ENCODE measurements at regions not wholly inside any gene's neighbourhood (a gene's known extent, or its start where the extent isn't known, plus 50 kb on each side); places are given as distances from the start of the nearest gene placed in this dataset.

GRCh38 chr15:38992930-38993329 lies 428.3 kb upstream of the RASGRP1 start:
- H3K36me3 ChIP-seq: no peaks in the 10 kb centered on the region
- H3K9me3 ChIP-seq: no peaks in the 10 kb centered on the region
- no peak for TF ChIP-seq CTCF (IDR thresholded peaks at IDR 0.05)
- H3K27me3 ChIP-seq: no peaks in the 10 kb centered on the region
- no peak overlapping the region for H3K4me3 ChIP-seq
- peaks cover 0 to 43% (median 20%) of the 10 kb centered on the region in 9 donors for H3K4me1 ChIP-seq
- DNase-seq (no peak), ATAC-seq (peak in 2 of 8 donors; percentile 6 to 26)
- H3K27ac ChIP-seq: peak overlapping the region in 8 of 10 donors; percentile 21 to 63 (median 40)
- 47 to 65% methylated on average over 2 of the region's 2 CpGs for WGBS, 2 donors
- intact Hi-C loops (cut with DNase I): loop anchor here in 5 of 10 donors (5.0 to 10.0 kb wide), 2 partner anchors 176 to 178 kb away; no protein-coding TSS in a partner anchor

GRCh38 chr15:38994310-38994709 lies 429.7 kb upstream of the RASGRP1 start:
- no peaks in the 10 kb centered on the region for H3K9me3 ChIP-seq
- no peaks in the 10 kb centered on the region for H3K36me3 ChIP-seq
- ATAC-seq (no peak), DNase-seq (no peak)
- 83 to 85% methylated on average over 2 of the region's 2 CpGs for WGBS, 2 donors
- no peak overlapping the region for H3K27ac ChIP-seq
- H3K4me3 ChIP-seq: no peak overlapping the region
- H3K4me1 ChIP-seq: peaks cover 0 to 43% (median 20%) of the 10 kb centered on the region in 9 donors
- no peaks in the 10 kb centered on the region for H3K27me3 ChIP-seq
- intact Hi-C loops (cut with DNase I): loop anchor here in 5 of 10 donors (5.0 to 10.0 kb wide), 2 partner anchors 177 to 180 kb away; no protein-coding TSS in a partner anchor
- no peak for TF ChIP-seq CTCF (IDR thresholded peaks at IDR 0.05)

GRCh38 chr15:38996111-38996631 lies 431.6 kb upstream of the RASGRP1 start:
- H3K27me3 ChIP-seq: no peaks in the 10 kb centered on the region
- H3K4me3 ChIP-seq: no peak overlapping the region
- ATAC-seq: peak in 2 of 8 donors; percentile 36 to 38
- H3K4me1 ChIP-seq: peaks cover 0 to 41% (median 20%) of the 10 kb centered on the region in 9 donors
- DNase-seq: no peak
- WGBS, 2 donors: 40 to 55% methylated on average over 3 of the region's 3 CpGs
- H3K36me3 ChIP-seq: no peaks in the 10 kb centered on the region
- intact Hi-C loops (cut with DNase I): loop anchor here in 2 of 10 donors (5.0 to 10.0 kb wide), 2 partner anchors 49 to 181 kb away; no protein-coding TSS in a partner anchor
- no peak for TF ChIP-seq CTCF (IDR thresholded peaks at IDR 0.05)
- H3K9me3 ChIP-seq: no peaks in the 10 kb centered on the region
- H3K27ac ChIP-seq: peak overlapping the region in 5 of 10 donors; percentile 1 to 77 (median 23)

- Histone ChIP-seq H3K9me3 (peaks cover 0 to 4% (median 0%) of the 10 kb centered on the region in 11 donors), H3K27ac (no peak overlapping the region), H3K4me1 (peaks cover 0 to 24% (median 16%) of the 10 kb centered on the region in 9 donors), H3K36me3 (no peaks in the 10 kb centered on the region), H3K27me3 (no peaks in the 10 kb centered on the region), H3K4me3 (no peak overlapping the region)
- ATAC-seq (no peak), DNase-seq (no peak)
- intact Hi-C loops (cut with DNase I): loop anchor here in 2 of 10 donors (5.0 to 10.0 kb wide), 2 partner anchors 51 to 183 kb away; no protein-coding TSS in a partner anchor
- TF ChIP-seq CTCF (IDR thresholded peaks at IDR 0.05): no peak
- 85 to 89% methylated on average over 1 of the region's 1 CpG for WGBS, 2 donors
Observed at GRCh38 chr15:38997841-38998240, 433.2 kb upstream of the RASGRP1 start.

Data from heart right ventricle (tissue), 16 donors.